ENCODE measurements at regions not wholly inside any gene's neighbourhood (a gene's known extent, or its start where the extent isn't known, plus 50 kb on each side); places are given as distances from the start of the nearest gene placed in this dataset.

DNA sequence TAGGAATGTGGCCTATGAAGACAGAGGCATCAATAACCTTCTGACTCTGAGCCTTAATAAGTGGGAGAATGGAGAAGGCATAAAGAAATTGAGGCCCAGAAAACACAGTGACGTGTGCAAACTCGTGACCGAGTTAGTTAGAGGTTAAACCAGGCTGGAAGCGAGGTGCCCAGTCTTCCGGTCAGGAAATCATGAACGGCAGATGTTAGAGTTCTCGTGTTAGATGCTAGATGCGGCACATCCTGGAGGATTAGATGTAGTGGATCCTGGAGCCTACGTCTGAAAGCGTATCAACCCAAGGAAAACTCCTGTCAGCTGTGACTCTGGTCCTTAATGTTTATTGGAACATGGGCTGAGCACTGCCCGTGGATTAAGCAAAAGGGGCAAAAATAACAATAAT is 275.9 kb downstream of the TCF7L2 start:
- TF ChIP-seq ZNF629 (tag by site-specific recombination; IDR thresholded peaks at IDR 0.05): no peak
- TF ChIP-seq, protein P1, sequence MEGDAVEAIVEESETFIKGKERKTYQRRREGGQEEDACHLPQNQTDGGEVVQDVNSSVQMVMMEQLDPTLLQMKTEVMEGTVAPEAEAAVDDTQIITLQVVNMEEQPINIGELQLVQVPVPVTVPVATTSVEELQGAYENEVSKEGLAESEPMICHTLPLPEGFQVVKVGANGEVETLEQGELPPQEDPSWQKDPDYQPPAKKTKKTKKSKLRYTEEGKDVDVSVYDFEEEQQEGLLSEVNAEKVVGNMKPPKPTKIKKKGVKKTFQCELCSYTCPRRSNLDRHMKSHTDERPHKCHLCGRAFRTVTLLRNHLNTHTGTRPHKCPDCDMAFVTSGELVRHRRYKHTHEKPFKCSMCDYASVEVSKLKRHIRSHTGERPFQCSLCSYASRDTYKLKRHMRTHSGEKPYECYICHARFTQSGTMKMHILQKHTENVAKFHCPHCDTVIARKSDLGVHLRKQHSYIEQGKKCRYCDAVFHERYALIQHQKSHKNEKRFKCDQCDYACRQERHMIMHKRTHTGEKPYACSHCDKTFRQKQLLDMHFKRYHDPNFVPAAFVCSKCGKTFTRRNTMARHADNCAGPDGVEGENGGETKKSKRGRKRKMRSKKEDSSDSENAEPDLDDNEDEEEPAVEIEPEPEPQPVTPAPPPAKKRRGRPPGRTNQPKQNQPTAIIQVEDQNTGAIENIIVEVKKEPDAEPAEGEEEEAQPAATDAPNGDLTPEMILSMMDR (tag by site-specific recombination; IDR thresholded peaks at IDR 0.05): no peak
- TF ChIP-seq ZNF24 (tag by site-specific recombination; IDR thresholded peaks at IDR 0.05): no peak
- TF ChIP-seq, protein P2, sequence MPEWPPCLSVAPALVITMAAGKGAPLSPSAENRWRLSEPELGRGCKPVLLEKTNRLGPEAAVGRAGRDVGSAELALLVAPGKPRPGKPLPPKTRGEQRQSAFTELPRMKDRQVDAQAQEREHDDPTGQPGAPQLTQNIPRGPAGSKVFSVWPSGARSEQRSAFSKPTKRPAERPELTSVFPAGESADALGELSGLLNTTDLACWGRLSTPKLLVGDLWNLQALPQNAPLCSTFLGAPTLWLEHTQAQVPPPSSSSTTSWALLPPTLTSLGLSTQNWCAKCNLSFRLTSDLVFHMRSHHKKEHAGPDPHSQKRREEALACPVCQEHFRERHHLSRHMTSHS (tag by site-specific recombination; IDR thresholded peaks at IDR 0.05): no peak
- no peak for TF ChIP-seq YY1 (tag by site-specific recombination; IDR thresholded peaks at IDR 0.05)
- no peak for TF ChIP-seq ZNF561 (tag by site-specific recombination; IDR thresholded peaks at IDR 0.05; ENCODE audit: borderline replicate concordance)
- TF ChIP-seq, protein P3, sequence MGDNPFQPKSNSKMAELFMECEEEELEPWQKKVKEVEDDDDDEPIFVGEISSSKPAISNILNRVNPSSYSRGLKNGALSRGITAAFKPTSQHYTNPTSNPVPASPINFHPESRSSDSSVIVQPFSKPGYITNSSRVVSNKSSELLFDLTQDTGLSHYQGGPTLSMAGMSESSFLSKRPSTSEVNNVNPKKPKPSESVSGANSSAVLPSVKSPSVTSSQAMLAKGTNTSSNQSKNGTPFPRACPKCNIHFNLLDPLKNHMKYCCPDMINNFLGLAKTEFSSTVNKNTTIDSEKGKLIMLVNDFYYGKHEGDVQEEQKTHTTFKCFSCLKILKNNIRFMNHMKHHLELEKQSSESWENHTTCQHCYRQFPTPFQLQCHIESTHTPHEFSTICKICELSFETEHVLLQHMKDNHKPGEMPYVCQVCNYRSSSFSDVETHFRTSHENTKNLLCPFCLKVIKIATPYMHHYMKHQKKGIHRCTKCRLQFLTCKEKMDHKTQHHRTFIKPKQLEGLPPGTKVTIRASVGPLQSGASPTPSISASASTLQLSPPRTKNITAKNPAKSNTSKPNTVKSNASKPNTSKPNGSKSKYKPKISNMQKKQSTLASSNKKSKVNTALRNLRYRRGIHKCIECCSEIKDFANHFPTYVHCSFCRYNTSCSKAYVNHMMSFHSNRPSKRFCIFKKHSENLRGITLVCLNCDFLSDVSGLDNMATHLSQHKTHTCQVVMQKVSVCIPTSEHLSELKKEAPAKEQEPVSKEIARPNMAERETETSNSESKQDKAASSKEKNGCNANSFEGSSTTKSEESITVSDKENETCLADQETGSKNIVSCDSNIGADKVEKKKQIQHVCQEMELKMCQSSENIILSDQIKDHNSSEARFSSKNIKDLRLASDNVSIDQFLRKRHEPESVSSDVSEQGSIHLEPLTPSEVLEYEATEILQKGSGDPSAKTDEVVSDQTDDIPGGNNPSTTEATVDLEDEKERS (tag by site-specific recombination; IDR thresholded peaks at IDR 0.05): no peak
- no peak for TF ChIP-seq ZNF354C (tag by site-specific recombination; IDR thresholded peaks at IDR 0.05; ENCODE audit: borderline replicate concordance, low read depth)
- no peak for TF ChIP-seq ZNF558 (tag by site-specific recombination; IDR thresholded peaks at IDR 0.05)

Measured in HEK293 (cell line).